Activated B cell treated with CpG ODN at 0.5 μM for 24 hours (primary cell): ENCODE measurements at regions not wholly inside any gene's neighbourhood (a gene's known extent, or its start where the extent isn't known, plus 50 kb on each side); places are given as distances from the start of the nearest gene placed in this dataset.

Experiments used
- ATAC-seq: fragments of 200-7000 bp; cut with Tn5 transposase; one replicate; pipeline ENCODE4 v1.10.0; 2021; ENCODE audit warnings: low read depth, mild to moderate bottlenecking, moderate library complexity
- CTCF ChIA-PET: fragments of 350-600 bp; sonication (Branson Sonifier 250); formaldehyde crosslinking; loops from one replicate; lab custom pipeline; 2021; ENCODE audit warnings: antibody characterized with exemption; lab: Charles Lee
- POLR2A ChIA-PET: fragments of 350-600 bp; sonication (Branson Sonifier 250); formaldehyde crosslinking; loops from one replicate; lab custom pipeline; 2021; ENCODE audit warnings: antibody characterized with exemption; lab: Charles Lee
- DNase-seq: peaks from one replicate; pipeline ENCODE4 v3.0.0; 2022
- H3K27ac Mint-ChIP-seq: one replicate; pipeline ENCODE4 v1.8.0; 2020; ENCODE audit warnings: mixed read lengths
- H3K27me3 Mint-ChIP-seq: one replicate; pipeline ENCODE4 v1.8.0; 2021; ENCODE audit warnings: mixed read lengths
- H3K36me3 Mint-ChIP-seq: one replicate; pipeline ENCODE4 v1.8.0; 2021; ENCODE audit warnings: low read depth, mixed read lengths
- H3K4me1 Mint-ChIP-seq: one replicate; pipeline ENCODE4 v1.8.0; 2021; ENCODE audit warnings: mixed read lengths
- H3K4me3 Mint-ChIP-seq: one replicate; pipeline ENCODE4 v1.8.0; 2020; ENCODE audit warnings: mild to moderate bottlenecking, mixed read lengths
- H3K9me3 Mint-ChIP-seq: one replicate; pipeline ENCODE4 v1.8.0; 2020; ENCODE audit warnings: mixed read lengths
- CTCF ChIP-seq: fragments of 200-600 bp; IDR thresholded peaks from one replicate; pipeline ENCODE4 v1.8.0; 2022; ENCODE audit warnings: antibody characterized with exemption, mild to moderate bottlenecking
- intact Hi-C: fragments of 100-400 bp; cut with micrococcal nuclease; formaldehyde crosslinking; loops from one replicate; pipeline ENCODE4 v1.15.1; 2024

DNA sequence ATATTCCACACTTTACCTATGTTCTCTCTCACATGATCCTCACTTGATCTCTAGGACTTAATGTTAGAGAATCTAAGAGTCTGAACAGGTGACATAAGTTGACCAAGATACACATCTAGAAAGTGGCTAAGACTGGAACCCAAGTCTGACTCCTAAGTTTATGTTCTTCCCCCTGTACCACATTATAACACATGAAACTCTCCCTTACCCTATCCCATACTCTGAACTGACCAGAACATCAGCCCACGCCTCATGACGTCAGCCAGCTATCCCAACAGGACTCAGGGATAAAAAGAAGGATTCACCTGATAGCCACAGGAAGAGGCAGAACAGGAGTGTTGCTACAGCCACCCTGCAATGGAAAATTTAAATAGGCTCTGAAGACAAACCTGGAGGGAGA lies 392.2 kb downstream of the ZEB2 start:
- Mint-ChIP-seq H3K27ac (no peak overlapping the region), H3K36me3 (peaks cover 4% of the 10 kb centered on the region), H3K9me3 (no peaks in the 10 kb centered on the region), H3K4me3 (no peak overlapping the region), H3K27me3 (no peaks in the 10 kb centered on the region), H3K4me1 (no peaks in the 10 kb centered on the region)
- intact Hi-C loops, result no loop called here
- DNase-seq, result no peak
- no peak for TF ChIP-seq CTCF
- ChIA-PET POLR2A (no interaction called here), CTCF (no interaction called here)
- no peak for ATAC-seq

GRCh38 chr2:144126302-144126701 lies 393.6 kb downstream of the ZEB2 start:
- CTCF ChIA-PET, result no interaction called here
- H3K4me1 Mint-ChIP-seq, result no peaks in the 10 kb centered on the region

GRCh38 chr2:144125751-144126150 lies 394.2 kb downstream of the ZEB2 start:
- peaks cover 4% of the 10 kb centered on the region for H3K36me3 Mint-ChIP-seq
- ATAC-seq (no peak), DNase-seq (no peak)
- no peak for TF ChIP-seq CTCF
- POLR2A ChIA-PET, result no interaction called here
- no peak overlapping the region for H3K27ac Mint-ChIP-seq
- no peaks in the 10 kb centered on the region for H3K4me1 Mint-ChIP-seq
- no peaks in the 10 kb centered on the region for H3K9me3 Mint-ChIP-seq
- no peak overlapping the region for H3K4me3 Mint-ChIP-seq
- intact Hi-C loops, result no loop called here
- H3K27me3 Mint-ChIP-seq, result no peaks in the 10 kb centered on the region
- CTCF ChIA-PET, result no interaction called here

More at GRCh38 chr2:144126302-144126701, 393.6 kb downstream of the ZEB2 start:
- Mint-ChIP-seq H3K27ac (no peak overlapping the region), H3K27me3 (no peaks in the 10 kb centered on the region), H3K4me3 (no peak overlapping the region), H3K9me3 (no peaks in the 10 kb centered on the region), H3K36me3 (peaks cover 4% of the 10 kb centered on the region)
- TF ChIP-seq CTCF, result no peak
- intact Hi-C loops, result no loop called here
- ATAC-seq, result no peak
- no peak for DNase-seq
- POLR2A ChIA-PET, result interaction anchor here (0.7 kb wide), 1 partner anchor 723 kb away, joined by 4 read pairs; no protein-coding TSS in a partner anchor

DNA sequence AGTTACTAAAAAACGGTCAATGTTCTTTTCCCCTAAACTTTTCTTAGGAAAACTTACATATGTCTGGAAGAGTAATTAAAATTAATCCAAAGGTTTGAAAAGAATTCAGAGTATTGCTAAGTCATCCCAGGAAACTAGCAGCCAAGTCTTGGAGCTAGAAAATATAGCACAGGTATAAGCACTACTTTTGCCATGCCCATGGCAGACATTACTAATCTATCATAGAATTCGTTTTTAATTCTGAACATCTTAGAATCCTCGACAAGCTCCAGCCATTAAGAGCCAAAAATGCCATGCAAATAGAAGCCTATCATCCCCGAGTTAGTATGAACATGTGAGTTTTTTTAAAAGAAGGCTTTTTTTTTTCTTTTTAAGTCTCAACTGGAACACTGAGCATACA lies 395.0 kb downstream of the ZEB2 start:
- H3K36me3 Mint-ChIP-seq, result peaks cover 4% of the 10 kb centered on the region
- H3K9me3 Mint-ChIP-seq, result no peaks in the 10 kb centered on the region
- H3K27me3 Mint-ChIP-seq, result no peaks in the 10 kb centered on the region
- no peak overlapping the region for H3K4me3 Mint-ChIP-seq
- TF ChIP-seq CTCF, result no peak
- DNase-seq, result no peak
- POLR2A ChIA-PET, result no interaction called here
- intact Hi-C loops, result no loop called here
- CTCF ChIA-PET, result no interaction called here
- no peak overlapping the region for H3K27ac Mint-ChIP-seq
- H3K4me1 Mint-ChIP-seq, result no peaks in the 10 kb centered on the region
- no peak for ATAC-seq

DNA sequence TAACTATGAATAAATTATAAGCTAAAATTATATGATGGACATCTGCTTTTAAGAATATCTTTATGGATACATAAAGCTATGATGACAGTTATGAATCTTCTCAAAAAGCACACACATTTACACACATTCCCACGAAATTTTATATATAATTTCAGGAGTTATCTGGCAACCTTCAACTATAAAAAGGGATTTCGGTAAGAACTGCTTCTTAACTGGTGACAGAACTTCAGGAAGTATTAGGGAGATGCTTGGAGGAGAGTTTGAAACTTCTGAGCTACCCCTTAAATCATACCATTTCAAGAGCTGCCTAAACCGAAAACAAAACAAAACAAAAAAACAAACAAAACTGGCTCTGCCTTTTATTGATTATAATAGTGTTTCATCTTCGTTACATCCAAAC lies 399.4 kb downstream of the ZEB2 start:
- H3K4me3 Mint-ChIP-seq, result no peak overlapping the region
- no peaks in the 10 kb centered on the region for H3K4me1 Mint-ChIP-seq
- peaks cover 3% of the 10 kb centered on the region for H3K36me3 Mint-ChIP-seq
- TF ChIP-seq CTCF, result no peak
- POLR2A ChIA-PET, result interaction anchor here (0.6 kb wide), 1 partner anchor 362 kb away, joined by 4 read pairs; no protein-coding TSS in a partner anchor
- H3K27me3 Mint-ChIP-seq, result no peaks in the 10 kb centered on the region
- CTCF ChIA-PET, result no interaction called here
- ATAC-seq (no peak), DNase-seq (no peak)
- no peaks in the 10 kb centered on the region for H3K9me3 Mint-ChIP-seq
- H3K27ac Mint-ChIP-seq, result no peak overlapping the region
- intact Hi-C loops, result no loop called here
